ENCODE measurements at regions not wholly inside any gene's neighbourhood (a gene's known extent, or its start where the extent isn't known, plus 50 kb on each side); places are given as distances from the start of the nearest gene placed in this dataset.

DNA sequence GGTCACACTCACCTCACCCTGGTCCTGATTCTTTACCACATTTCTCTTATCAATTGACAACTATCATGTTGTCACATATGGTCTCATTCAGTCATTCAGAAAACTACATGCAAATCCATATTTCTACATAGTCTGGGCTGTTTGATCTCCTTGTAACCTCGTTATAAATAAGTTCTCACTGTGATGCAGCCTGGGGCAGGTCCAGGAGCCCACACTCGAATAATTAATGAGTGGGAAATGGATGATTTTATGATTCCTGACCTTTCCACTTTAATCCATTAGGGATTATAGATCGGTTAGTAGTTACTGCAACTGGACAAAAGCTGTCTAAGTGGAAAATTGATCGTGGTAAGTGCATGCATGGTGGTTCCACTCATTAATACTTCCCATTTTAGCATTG lies 636.3 kb upstream of the TENM4 start:
- WGBS, result 62% methylated on average over 4 of the region's 4 CpGs
- Histone ChIP-seq H3K27me3 (ENCODE audit: control insufficient read depth in 4 of 4, insufficient read depth in 4 of 4, low read length in 3 of 4) (no peaks in the 10 kb centered on the region), H3K36me3 (ENCODE audit: control insufficient read depth in 4 of 4, insufficient read depth in 3 of 4, low read depth in 1 of 4, low read length in 3 of 4) (no peaks in the 10 kb centered on the region), H3K4me1 (ENCODE audit: control insufficient read depth in 4 of 4, insufficient read depth in 4 of 4, low read length in 3 of 4) (no peaks in the 10 kb centered on the region), H3K9me3 (ENCODE audit: control insufficient read depth in 4 of 4, low read length in 3 of 4) (no peaks in the 10 kb centered on the region), H3K27ac (ENCODE audit: low read depth in 1 of 2, low read length in 2 of 2) (no peak overlapping the region), H3K9ac (ENCODE audit: low read depth in 1 of 2, low read length in 2 of 2) (no peak overlapping the region), H3K4me3 (ENCODE audit: low read depth in 1 of 3, low read length in 3 of 3) (no peak overlapping the region)
- DNase-seq (ENCODE audit: low spot score), result no peak
- TF ChIP-seq EGR1 (IDR thresholded peaks at IDR 0.05; ENCODE audit: low read depth in 2 of 2) (no peak), RAD21 (IDR thresholded peaks at IDR 0.05) (no peak), FOXA1 (IDR thresholded peaks at IDR 0.05) (no peak), NR2F2 (IDR thresholded peaks at IDR 0.05) (no peak), HNF4G (IDR thresholded peaks at IDR 0.05) (no peak), FOXA2 (IDR thresholded peaks at IDR 0.05) (no peak), JUND (IDR thresholded peaks at IDR 0.05) (no peak), SP1 (IDR thresholded peaks at IDR 0.05) (no peak), YY1 (IDR thresholded peaks at IDR 0.05) (no peak), TAF1 (conservative IDR thresholded peaks at IDR 0.05) (no peak), GABPA (IDR thresholded peaks at IDR 0.05 in 1 of 2, conservative IDR thresholded peaks at IDR 0.05 in 1 of 2) (no peak)
- TF ChIP-seq, protein P1, sequence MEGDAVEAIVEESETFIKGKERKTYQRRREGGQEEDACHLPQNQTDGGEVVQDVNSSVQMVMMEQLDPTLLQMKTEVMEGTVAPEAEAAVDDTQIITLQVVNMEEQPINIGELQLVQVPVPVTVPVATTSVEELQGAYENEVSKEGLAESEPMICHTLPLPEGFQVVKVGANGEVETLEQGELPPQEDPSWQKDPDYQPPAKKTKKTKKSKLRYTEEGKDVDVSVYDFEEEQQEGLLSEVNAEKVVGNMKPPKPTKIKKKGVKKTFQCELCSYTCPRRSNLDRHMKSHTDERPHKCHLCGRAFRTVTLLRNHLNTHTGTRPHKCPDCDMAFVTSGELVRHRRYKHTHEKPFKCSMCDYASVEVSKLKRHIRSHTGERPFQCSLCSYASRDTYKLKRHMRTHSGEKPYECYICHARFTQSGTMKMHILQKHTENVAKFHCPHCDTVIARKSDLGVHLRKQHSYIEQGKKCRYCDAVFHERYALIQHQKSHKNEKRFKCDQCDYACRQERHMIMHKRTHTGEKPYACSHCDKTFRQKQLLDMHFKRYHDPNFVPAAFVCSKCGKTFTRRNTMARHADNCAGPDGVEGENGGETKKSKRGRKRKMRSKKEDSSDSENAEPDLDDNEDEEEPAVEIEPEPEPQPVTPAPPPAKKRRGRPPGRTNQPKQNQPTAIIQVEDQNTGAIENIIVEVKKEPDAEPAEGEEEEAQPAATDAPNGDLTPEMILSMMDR (IDR thresholded peaks at IDR 0.05; ENCODE audit: low read depth, low read length, missing input control), result no peak
- TF ChIP-seq, protein P2, sequence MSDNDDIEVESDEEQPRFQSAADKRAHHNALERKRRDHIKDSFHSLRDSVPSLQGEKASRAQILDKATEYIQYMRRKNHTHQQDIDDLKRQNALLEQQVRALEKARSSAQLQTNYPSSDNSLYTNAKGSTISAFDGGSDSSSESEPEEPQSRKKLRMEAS (IDR thresholded peaks at IDR 0.05), result no peak
- TF ChIP-seq, protein P3, sequence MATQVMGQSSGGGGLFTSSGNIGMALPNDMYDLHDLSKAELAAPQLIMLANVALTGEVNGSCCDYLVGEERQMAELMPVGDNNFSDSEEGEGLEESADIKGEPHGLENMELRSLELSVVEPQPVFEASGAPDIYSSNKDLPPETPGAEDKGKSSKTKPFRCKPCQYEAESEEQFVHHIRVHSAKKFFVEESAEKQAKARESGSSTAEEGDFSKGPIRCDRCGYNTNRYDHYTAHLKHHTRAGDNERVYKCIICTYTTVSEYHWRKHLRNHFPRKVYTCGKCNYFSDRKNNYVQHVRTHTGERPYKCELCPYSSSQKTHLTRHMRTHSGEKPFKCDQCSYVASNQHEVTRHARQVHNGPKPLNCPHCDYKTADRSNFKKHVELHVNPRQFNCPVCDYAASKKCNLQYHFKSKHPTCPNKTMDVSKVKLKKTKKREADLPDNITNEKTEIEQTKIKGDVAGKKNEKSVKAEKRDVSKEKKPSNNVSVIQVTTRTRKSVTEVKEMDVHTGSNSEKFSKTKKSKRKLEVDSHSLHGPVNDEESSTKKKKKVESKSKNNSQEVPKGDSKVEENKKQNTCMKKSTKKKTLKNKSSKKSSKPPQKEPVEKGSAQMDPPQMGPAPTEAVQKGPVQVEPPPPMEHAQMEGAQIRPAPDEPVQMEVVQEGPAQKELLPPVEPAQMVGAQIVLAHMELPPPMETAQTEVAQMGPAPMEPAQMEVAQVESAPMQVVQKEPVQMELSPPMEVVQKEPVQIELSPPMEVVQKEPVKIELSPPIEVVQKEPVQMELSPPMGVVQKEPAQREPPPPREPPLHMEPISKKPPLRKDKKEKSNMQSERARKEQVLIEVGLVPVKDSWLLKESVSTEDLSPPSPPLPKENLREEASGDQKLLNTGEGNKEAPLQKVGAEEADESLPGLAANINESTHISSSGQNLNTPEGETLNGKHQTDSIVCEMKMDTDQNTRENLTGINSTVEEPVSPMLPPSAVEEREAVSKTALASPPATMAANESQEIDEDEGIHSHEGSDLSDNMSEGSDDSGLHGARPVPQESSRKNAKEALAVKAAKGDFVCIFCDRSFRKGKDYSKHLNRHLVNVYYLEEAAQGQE (IDR thresholded peaks at IDR 0.05), result no peak
- TF ChIP-seq, protein P4, sequence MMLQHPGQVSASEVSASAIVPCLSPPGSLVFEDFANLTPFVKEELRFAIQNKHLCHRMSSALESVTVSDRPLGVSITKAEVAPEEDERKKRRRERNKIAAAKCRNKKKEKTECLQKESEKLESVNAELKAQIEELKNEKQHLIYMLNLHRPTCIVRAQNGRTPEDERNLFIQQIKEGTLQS (IDR thresholded peaks at IDR 0.05), result no peak
- TF ChIP-seq, protein P5, sequence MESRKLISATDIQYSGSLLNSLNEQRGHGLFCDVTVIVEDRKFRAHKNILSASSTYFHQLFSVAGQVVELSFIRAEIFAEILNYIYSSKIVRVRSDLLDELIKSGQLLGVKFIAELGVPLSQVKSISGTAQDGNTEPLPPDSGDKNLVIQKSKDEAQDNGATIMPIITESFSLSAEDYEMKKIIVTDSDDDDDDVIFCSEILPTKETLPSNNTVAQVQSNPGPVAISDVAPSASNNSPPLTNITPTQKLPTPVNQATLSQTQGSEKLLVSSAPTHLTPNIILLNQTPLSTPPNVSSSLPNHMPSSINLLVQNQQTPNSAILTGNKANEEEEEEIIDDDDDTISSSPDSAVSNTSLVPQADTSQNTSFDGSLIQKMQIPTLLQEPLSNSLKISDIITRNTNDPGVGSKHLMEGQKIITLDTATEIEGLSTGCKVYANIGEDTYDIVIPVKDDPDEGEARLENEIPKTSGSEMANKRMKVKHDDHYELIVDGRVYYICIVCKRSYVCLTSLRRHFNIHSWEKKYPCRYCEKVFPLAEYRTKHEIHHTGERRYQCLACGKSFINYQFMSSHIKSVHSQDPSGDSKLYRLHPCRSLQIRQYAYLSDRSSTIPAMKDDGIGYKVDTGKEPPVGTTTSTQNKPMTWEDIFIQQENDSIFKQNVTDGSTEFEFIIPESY (IDR thresholded peaks at IDR 0.05), result no peak

DNA sequence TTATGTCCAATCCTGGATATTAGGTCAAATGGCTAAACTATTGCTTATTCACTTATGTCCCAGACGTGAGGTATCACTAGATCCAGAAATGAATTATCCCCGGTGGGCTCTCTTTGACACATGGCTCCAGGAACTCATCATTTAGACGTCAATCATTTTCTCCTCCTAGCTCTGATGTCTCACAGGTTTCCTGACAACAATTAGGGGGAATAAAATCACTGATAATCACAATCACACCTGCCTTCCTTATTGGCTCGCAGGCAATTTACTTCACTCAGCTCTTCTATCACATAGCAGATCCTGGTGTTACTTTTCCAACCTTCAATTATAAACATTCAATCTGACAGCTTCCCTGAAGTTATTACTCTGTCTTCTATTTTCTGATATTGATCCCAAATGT lies 634.0 kb upstream of the TENM4 start:
- Histone ChIP-seq H3K4me1 (ENCODE audit: control insufficient read depth in 4 of 4, insufficient read depth in 4 of 4, low read length in 3 of 4) (no peaks in the 10 kb centered on the region), H3K36me3 (ENCODE audit: control insufficient read depth in 4 of 4, insufficient read depth in 3 of 4, low read depth in 1 of 4, low read length in 3 of 4) (no peaks in the 10 kb centered on the region)
- 73% methylated on average over 4 of the region's 4 CpGs for WGBS

More for the DNA sequence above, 634.0 kb upstream of the TENM4 start:
- H3K27me3 ChIP-seq (ENCODE audit: control insufficient read depth in 4 of 4, insufficient read depth in 4 of 4, low read length in 3 of 4), result no peaks in the 10 kb centered on the region
- DNase-seq (ENCODE audit: low spot score), result no peak
- TF ChIP-seq, protein P3 (IDR thresholded peaks at IDR 0.05), result no peak
- TF ChIP-seq, protein P4 (IDR thresholded peaks at IDR 0.05), result no peak
- no peak for TF ChIP-seq FOXA2 (IDR thresholded peaks at IDR 0.05)
- H3K4me3 ChIP-seq (ENCODE audit: low read depth in 1 of 3, low read length in 3 of 3), result no peak overlapping the region
- no peaks in the 10 kb centered on the region for H3K9me3 ChIP-seq (ENCODE audit: control insufficient read depth in 4 of 4, low read length in 3 of 4)
- H3K27ac ChIP-seq (ENCODE audit: low read depth in 1 of 2, low read length in 2 of 2), result no peak overlapping the region
- H3K9ac ChIP-seq (ENCODE audit: low read depth in 1 of 2, low read length in 2 of 2), result no peak overlapping the region

Data from liver (tissue), 8 donors.